ENCODE measurements at regions not wholly inside any gene's neighbourhood (a gene's known extent, or its start where the extent isn't known, plus 50 kb on each side); places are given as distances from the start of the nearest gene placed in this dataset.

- TF ChIP-seq, protein P1, sequence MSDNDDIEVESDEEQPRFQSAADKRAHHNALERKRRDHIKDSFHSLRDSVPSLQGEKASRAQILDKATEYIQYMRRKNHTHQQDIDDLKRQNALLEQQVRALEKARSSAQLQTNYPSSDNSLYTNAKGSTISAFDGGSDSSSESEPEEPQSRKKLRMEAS (IDR thresholded peaks at IDR 0.05; ENCODE audit: low read depth, low read length): no peak
- TF ChIP-seq, protein P2, sequence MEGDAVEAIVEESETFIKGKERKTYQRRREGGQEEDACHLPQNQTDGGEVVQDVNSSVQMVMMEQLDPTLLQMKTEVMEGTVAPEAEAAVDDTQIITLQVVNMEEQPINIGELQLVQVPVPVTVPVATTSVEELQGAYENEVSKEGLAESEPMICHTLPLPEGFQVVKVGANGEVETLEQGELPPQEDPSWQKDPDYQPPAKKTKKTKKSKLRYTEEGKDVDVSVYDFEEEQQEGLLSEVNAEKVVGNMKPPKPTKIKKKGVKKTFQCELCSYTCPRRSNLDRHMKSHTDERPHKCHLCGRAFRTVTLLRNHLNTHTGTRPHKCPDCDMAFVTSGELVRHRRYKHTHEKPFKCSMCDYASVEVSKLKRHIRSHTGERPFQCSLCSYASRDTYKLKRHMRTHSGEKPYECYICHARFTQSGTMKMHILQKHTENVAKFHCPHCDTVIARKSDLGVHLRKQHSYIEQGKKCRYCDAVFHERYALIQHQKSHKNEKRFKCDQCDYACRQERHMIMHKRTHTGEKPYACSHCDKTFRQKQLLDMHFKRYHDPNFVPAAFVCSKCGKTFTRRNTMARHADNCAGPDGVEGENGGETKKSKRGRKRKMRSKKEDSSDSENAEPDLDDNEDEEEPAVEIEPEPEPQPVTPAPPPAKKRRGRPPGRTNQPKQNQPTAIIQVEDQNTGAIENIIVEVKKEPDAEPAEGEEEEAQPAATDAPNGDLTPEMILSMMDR (IDR thresholded peaks at IDR 0.05; ENCODE audit: low read depth, low read length): no peak
- TF ChIP-seq POLR2A (IDR thresholded peaks at IDR 0.05; ENCODE audit: extremely low read depth, insufficient read length): no peak
These were observed 229.6 kb upstream of the BLID start for GRCh38 chr11:122345586-122345985.
